ENCODE measurements at regions not wholly inside any gene's neighbourhood (a gene's known extent, or its start where the extent isn't known, plus 50 kb on each side); places are given as distances from the start of the nearest gene placed in this dataset.
"Not testable (repeated sequence)": the region's sequence is repeated elsewhere in the genome, so short reads cannot be mapped to it uniquely, and the experiment has no call there.

DNA sequence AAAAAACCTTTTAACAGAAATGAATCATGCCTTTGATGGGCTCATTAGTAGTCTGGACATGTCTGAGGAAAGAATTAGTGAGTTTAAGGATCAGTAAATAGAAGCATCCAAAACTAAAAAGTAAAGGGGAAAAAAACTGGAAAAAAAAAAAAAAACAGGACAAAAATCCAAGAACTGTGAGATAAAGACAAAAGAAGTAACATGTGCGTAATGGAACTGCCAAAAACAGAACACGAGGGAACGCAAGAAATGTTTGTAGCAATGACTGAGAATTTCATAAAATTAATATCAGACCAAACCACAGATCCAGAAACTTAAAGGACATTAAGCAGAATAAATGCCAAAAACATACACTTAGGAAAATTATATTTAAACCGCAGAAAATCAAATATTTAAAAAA, 77.4 kb downstream of the MS4A13 start:
- H3K9me3 ChIP-seq (ENCODE audit: insufficient read depth, low read length) = no peaks in the 10 kb centered on the region; the same call in 1 of the 2 replicates
- no peaks in the 10 kb centered on the region for H3K27me3 ChIP-seq (ENCODE audit: insufficient read depth, insufficient read length)
- no peaks in the 10 kb centered on the region for H3K4me1 ChIP-seq (ENCODE audit: insufficient read depth, insufficient read length)
- DNase-seq (ENCODE audit: low read depth, low spot score) = no peak
- no peak overlapping the region for H3K9ac ChIP-seq (ENCODE audit: insufficient read length, low read depth)
- no peak overlapping the region for H3K4me3 ChIP-seq (ENCODE audit: insufficient read length, low read depth)
- no peaks in the 10 kb centered on the region for H3K36me3 ChIP-seq (ENCODE audit: insufficient read depth, insufficient read length, low read length)
- TF ChIP-seq YY1 (IDR thresholded peaks at IDR 0.05; ENCODE audit: insufficient read depth, insufficient read length) (no peak), ZNF274 (IDR thresholded peaks at IDR 0.05; ENCODE audit: low read depth, low read length) (no peak), SUZ12 (IDR thresholded peaks at IDR 0.05; ENCODE audit: extremely low read depth, insufficient read depth, insufficient read length) (no peak)

DNA sequence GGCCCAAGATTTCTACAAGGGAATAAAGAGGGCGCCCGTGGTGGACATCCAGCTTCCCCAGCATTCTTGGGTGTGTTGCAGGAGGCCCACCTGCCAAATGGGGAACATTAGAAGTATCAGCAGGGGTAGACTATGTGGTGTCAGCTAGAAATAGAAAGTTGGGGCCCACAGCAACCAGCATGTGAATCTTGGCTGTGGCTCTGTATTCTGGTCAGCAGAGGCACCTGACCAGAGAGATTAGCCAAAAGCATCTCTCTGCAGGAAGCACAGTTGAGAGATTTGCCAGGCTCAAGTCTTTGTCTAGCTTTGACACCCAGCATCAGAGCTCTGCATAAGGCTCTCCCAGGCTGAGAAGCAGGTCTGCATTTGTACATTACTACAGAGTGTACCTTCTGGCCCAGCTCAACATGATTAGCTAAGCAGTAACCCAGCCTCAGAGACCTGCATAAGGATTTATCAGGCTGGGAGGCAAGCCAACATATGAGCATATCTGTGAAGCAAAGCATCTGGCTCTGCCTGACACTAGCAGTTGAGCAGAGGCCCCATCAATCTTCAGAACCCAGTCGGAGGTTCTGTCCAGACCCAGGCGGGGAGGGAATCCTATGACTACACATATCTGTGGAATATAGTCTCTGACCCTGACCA, 79.9 kb downstream of the MS4A13 start:
- Histone ChIP-seq H3K4me1 (ENCODE audit: insufficient read depth, insufficient read length) (no peaks in the 10 kb centered on the region), H3K36me3 (ENCODE audit: insufficient read depth, insufficient read length, low read length) (no peaks in the 10 kb centered on the region), H3K9ac (ENCODE audit: insufficient read length, low read depth) (no peak overlapping the region), H3K27me3 (ENCODE audit: insufficient read depth, insufficient read length) (no peaks in the 10 kb centered on the region), H3K9me3 (ENCODE audit: insufficient read depth, low read length) (no peaks in the 10 kb centered on the region; the same call in 1 of the 2 replicates), H3K4me3 (ENCODE audit: insufficient read length, low read depth) (no peak overlapping the region)
- DNase-seq (ENCODE audit: low read depth, low spot score) = no peak
- TF ChIP-seq ZNF274 (IDR thresholded peaks at IDR 0.05; ENCODE audit: low read depth, low read length) (no peak), YY1 (IDR thresholded peaks at IDR 0.05; ENCODE audit: insufficient read depth, insufficient read length) (no peak), SUZ12 (IDR thresholded peaks at IDR 0.05; ENCODE audit: extremely low read depth, insufficient read depth, insufficient read length) (no peak)

- DNase-seq (ENCODE audit: low read depth, low spot score) = no peak
- H3K9me3 ChIP-seq (ENCODE audit: insufficient read depth, low read length) = no peaks in the 10 kb centered on the region
- no peaks in the 10 kb centered on the region for H3K4me1 ChIP-seq (ENCODE audit: insufficient read depth, insufficient read length)
- H3K27me3 ChIP-seq (ENCODE audit: insufficient read depth, insufficient read length) = no peaks in the 10 kb centered on the region
- TF ChIP-seq ZNF274 (IDR thresholded peaks at IDR 0.05; ENCODE audit: low read depth, low read length) (no peak), SUZ12 (IDR thresholded peaks at IDR 0.05; ENCODE audit: extremely low read depth, insufficient read depth, insufficient read length) (no peak), YY1 (IDR thresholded peaks at IDR 0.05; ENCODE audit: insufficient read depth, insufficient read length) (no peak)
- H3K9ac ChIP-seq (ENCODE audit: insufficient read length, low read depth) = no peak overlapping the region
- no peaks in the 10 kb centered on the region for H3K36me3 ChIP-seq (ENCODE audit: insufficient read depth, insufficient read length, low read length)
- H3K4me3 ChIP-seq (ENCODE audit: insufficient read length, low read depth) = no peak overlapping the region
Measured at GRCh38 chr11:60607483-60607882, 91.9 kb upstream of the MS4A8 start.

- Histone ChIP-seq H3K4me1 (ENCODE audit: insufficient read depth, insufficient read length) (no peaks in the 10 kb centered on the region), H3K36me3 (ENCODE audit: insufficient read depth, insufficient read length, low read length) (no peaks in the 10 kb centered on the region), H3K27me3 (ENCODE audit: insufficient read depth, insufficient read length) (no peaks in the 10 kb centered on the region), H3K4me3 (ENCODE audit: insufficient read length, low read depth) (no peak overlapping the region), H3K9me3 (ENCODE audit: insufficient read depth, low read length) (no peaks in the 10 kb centered on the region), H3K9ac (ENCODE audit: insufficient read length, low read depth) (no peak overlapping the region)
- TF ChIP-seq SUZ12 (IDR thresholded peaks at IDR 0.05; ENCODE audit: extremely low read depth, insufficient read depth, insufficient read length) = no peak
- no peak for TF ChIP-seq YY1 (IDR thresholded peaks at IDR 0.05; ENCODE audit: insufficient read depth, insufficient read length)
- TF ChIP-seq ZNF274 (IDR thresholded peaks at IDR 0.05; ENCODE audit: low read depth, low read length) = no peak
- DNase-seq (ENCODE audit: low read depth, low spot score) = no peak
Measured at GRCh38 chr11:60609632-60610031, 89.8 kb upstream of the MS4A8 start.

- Histone ChIP-seq H3K9ac (ENCODE audit: insufficient read length, low read depth) (no peak overlapping the region), H3K36me3 (ENCODE audit: insufficient read depth, insufficient read length, low read length) (no peaks in the 10 kb centered on the region), H3K4me1 (ENCODE audit: insufficient read depth, insufficient read length) (no peaks in the 10 kb centered on the region), H3K4me3 (ENCODE audit: insufficient read length, low read depth) (no peak overlapping the region), H3K9me3 (ENCODE audit: insufficient read depth, low read length) (no peaks in the 10 kb centered on the region), H3K27me3 (ENCODE audit: insufficient read depth, insufficient read length) (no peaks in the 10 kb centered on the region)
- no peak for DNase-seq (ENCODE audit: low read depth, low spot score)
- TF ChIP-seq SUZ12 (IDR thresholded peaks at IDR 0.05; ENCODE audit: extremely low read depth, insufficient read depth, insufficient read length) (no peak), YY1 (IDR thresholded peaks at IDR 0.05; ENCODE audit: insufficient read depth, insufficient read length) (no peak), ZNF274 (IDR thresholded peaks at IDR 0.05; ENCODE audit: low read depth, low read length) (no peak)
Measured at GRCh38 chr11:60610702-60611101, 88.7 kb upstream of the MS4A8 start.

DNA sequence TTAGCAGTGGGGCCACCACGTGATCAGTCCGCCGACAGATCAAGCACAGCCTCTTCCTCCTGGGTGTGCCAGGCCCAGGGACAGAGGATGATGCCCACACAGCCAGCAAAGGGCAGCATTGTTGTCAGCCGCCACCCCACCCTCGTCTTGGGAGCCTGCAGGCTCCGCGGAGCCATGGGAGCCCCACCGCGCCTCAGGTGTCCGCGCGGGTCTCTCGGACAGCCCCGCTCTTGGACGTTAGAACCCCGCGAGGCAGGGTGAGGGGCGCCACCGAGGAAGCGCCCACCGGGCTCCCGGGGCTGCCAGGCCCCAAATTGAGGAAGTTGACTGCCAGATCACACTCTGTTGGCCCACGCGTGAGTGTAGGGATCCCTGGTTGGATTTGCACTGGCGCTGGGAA, 83.9 kb upstream of the MS4A8 start:
- Histone ChIP-seq H3K4me3 (ENCODE audit: insufficient read length, low read depth) (no peak overlapping the region), H3K9ac (ENCODE audit: insufficient read length, low read depth) (no peak overlapping the region), H3K36me3 (ENCODE audit: insufficient read depth, insufficient read length, low read length) (no peaks in the 10 kb centered on the region), H3K9me3 (ENCODE audit: insufficient read depth, low read length) (no peaks in the 10 kb centered on the region), H3K4me1 (ENCODE audit: insufficient read depth, insufficient read length) (no peaks in the 10 kb centered on the region), H3K27me3 (ENCODE audit: insufficient read depth, insufficient read length) (no peaks in the 10 kb centered on the region)
- TF ChIP-seq SUZ12 (IDR thresholded peaks at IDR 0.05; ENCODE audit: extremely low read depth, insufficient read depth, insufficient read length) (no peak), ZNF274 (IDR thresholded peaks at IDR 0.05; ENCODE audit: low read depth, low read length) (no peak), YY1 (IDR thresholded peaks at IDR 0.05; ENCODE audit: insufficient read depth, insufficient read length) (no peak)
- no peak for DNase-seq (ENCODE audit: low read depth, low spot score)

DNA sequence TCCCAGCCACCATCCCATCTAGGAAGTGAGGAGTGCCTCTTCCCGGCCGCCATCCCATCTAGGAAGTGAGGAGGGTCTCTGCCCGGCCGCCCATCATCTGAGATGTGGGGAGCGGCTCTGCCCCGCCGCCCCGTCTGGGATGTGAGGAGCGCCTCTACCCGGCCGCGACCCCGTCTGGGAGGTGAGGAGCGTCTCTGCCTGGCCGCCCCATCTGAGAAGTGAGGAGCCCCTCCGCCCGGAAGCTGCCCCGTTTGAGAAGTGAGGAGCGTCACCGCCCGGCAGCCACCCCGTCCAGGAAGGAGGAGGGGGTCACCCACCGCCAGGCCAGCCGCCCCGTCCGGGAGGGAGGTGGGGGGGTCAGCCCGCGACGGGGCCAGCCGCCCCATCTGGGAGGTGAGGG, 77.5 kb upstream of the MS4A8 start:
- H3K4me1 ChIP-seq (ENCODE audit: insufficient read depth, insufficient read length); H3K9ac ChIP-seq (ENCODE audit: insufficient read length, low read depth); H3K36me3 ChIP-seq (ENCODE audit: insufficient read depth, insufficient read length, low read length); DNase-seq (ENCODE audit: low read depth, low spot score); H3K27me3 ChIP-seq (ENCODE audit: insufficient read depth, insufficient read length); H3K4me3 ChIP-seq (ENCODE audit: insufficient read length, low read depth): not testable (repeated sequence)
- 0 out of 2 replicates have a peak, but pooled peaks cover 12% of the 10 kb centered on the region for H3K9me3 ChIP-seq (ENCODE audit: insufficient read depth, low read length)

DNA sequence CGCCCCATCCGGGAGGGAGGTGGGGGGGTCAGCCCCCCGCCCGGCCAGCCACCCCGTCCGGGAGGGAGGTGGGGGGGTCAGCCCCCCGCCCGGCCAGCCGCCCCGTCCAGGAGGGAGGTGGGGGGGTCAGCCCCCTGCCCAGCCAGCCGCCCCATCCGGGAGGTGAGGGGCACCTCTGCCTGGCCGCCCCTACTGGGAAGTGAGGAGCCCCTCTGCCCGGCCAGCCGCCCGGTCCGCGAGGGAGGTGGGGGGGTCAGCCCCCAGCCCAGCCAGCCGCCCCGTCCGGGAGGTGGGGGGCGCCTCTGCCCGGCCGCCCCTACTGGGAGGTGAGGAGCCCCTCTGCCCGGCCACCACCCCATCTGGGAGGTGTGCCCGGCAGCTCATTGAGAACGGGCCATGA, 76.6 kb upstream of the MS4A8 start:
- H3K36me3 ChIP-seq (ENCODE audit: insufficient read depth, insufficient read length, low read length); H3K4me1 ChIP-seq (ENCODE audit: insufficient read depth, insufficient read length); DNase-seq (ENCODE audit: low read depth, low spot score); H3K27me3 ChIP-seq (ENCODE audit: insufficient read depth, insufficient read length); H3K9ac ChIP-seq (ENCODE audit: insufficient read length, low read depth); H3K4me3 ChIP-seq (ENCODE audit: insufficient read length, low read depth): not testable (repeated sequence)
- H3K9me3 ChIP-seq (ENCODE audit: insufficient read depth, low read length) = 0 out of 2 replicates have a peak, but pooled peaks cover 12% of the 10 kb centered on the region

Measured in NT2/D1 (cell line).